Aorta (tissue), 5 donors: ENCODE measurements at regions not wholly inside any gene's neighbourhood (a gene's known extent, or its start where the extent isn't known, plus 50 kb on each side); places are given as distances from the start of the nearest gene placed in this dataset.

ENCODE experiments used
- ATAC-seq: fragments of 200-7000 bp; cut with Tn5 transposase; one replicate; pipeline ENCODE4 v1.9.1; 2022; ENCODE audit warnings: moderate library complexity; ENCODE audit not compliant: low FRiP score
- DNase-seq, 2 donors: peaks; one replicate each; pipeline ENCODE4 v3.0.0-alpha.2; 2020
- H3K27ac ChIP-seq, 2 donors: one replicate each; pipeline ENCODE4 v1.5.1; 2013; ENCODE audit warnings: low read length in 2 of 2, mild to moderate bottlenecking in 2 of 2, moderate library complexity in 2 of 2, control low read depth in 1 of 2, inconsistent platforms in 1 of 2, low read depth in 1 of 2
- H3K27me3 ChIP-seq, 2 donors: one replicate each; pipeline ENCODE4 v1.6.1; 2013; ENCODE audit warnings: control low read depth in 1 of 2, low read length in 1 of 2, mild to moderate bottlenecking in 1 of 2, moderate library complexity in 1 of 2; ENCODE audit not compliant: insufficient read depth in 2 of 2, control insufficient read depth in 1 of 2
- H3K36me3 ChIP-seq, 2 donors: one replicate each; pipeline ENCODE4 v1.6.1; 2013; ENCODE audit warnings: control low read depth in 1 of 2, low read length in 1 of 2, mild to moderate bottlenecking in 1 of 2; ENCODE audit not compliant: insufficient read depth in 2 of 2, control insufficient read depth in 1 of 2
- H3K4me1 ChIP-seq, 2 donors: one replicate each; pipeline ENCODE4 v1.6.1; 2013; ENCODE audit warnings: low read length in 2 of 2, control low read depth in 1 of 2, mild to moderate bottlenecking in 1 of 2, moderate library complexity in 1 of 2; ENCODE audit not compliant: insufficient read depth in 2 of 2, control insufficient read depth in 1 of 2
- H3K4me3 ChIP-seq, 2 donors: one replicate each; pipeline ENCODE4 v1.5.1; 2013; ENCODE audit warnings: low read length in 2 of 2, control low read depth in 1 of 2, mild to moderate bottlenecking in 1 of 2
- H3K9me3 ChIP-seq: one replicate; pipeline ENCODE4 v1.6.1; 2013; ENCODE audit warnings: mild to moderate bottlenecking, low read length; ENCODE audit not compliant: control insufficient read depth
- WGBS, 2 donors: extraction: QIAGEN DNeasy Blood & Tissue Kit; methylation state at CpG; one replicate each; pipeline ENCODE4 v1.1.7; 2013; 5-methylcytosine and 5-hydroxymethylcytosine counted together
- intact Hi-C, 2 donors: fragments of 100-400 bp; cut with DNase I; formaldehyde crosslinking; loops; one replicate each; pipeline versions ENCODE4 v1.14.2 to v1.15.0; 2022
- donor health status: healthy with polysubstance abuse.
- donor health status: Bipolar disorder and iron deficiency.
- donor health status: DM: no; HTN: no; CAD: no.
- donor health status: DM: no; HTN: no; CAD: no.
- donor health status: DM: yes; HTN: yes; CAD: no.

DNA sequence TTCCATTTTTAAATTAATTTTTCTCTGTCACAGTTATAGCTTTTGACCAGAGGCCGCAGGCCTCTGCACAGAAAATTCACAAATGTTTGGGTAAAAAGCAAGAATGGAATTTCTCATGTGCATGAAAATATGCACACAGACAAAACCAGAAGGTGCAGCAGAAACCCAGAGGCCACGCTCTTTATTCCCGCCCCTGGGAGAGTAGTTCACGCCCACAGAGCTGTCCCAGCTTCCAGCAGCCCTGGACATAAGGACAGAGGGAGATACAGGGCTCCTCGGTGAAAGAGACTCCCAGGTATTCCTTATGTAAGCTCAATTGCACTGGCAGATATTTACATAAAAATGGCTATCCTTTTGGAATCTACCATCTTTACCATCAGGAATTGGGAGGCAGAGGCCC lies 245.2 kb upstream of the NFE2L3 start:
- no peak overlapping the region for H3K4me3 ChIP-seq
- H3K27ac ChIP-seq, result no peak overlapping the region
- no peak for DNase-seq
- 79 to 84% methylated on average over 5 of the region's 5 CpGs for WGBS, 2 donors
- ATAC-seq, result no peak
- no peaks in the 10 kb centered on the region for H3K4me1 ChIP-seq
- intact Hi-C loops, result no loop called here
- H3K27me3 ChIP-seq, result peaks cover 0 to 2% of the 10 kb centered on the region in 2 donors
- no peaks in the 10 kb centered on the region for H3K9me3 ChIP-seq
- no peaks in the 10 kb centered on the region for H3K36me3 ChIP-seq

- no peak for DNase-seq
- no peak for ATAC-seq
- H3K9me3 ChIP-seq, result no peaks in the 10 kb centered on the region
- no peaks in the 10 kb centered on the region for H3K36me3 ChIP-seq
- intact Hi-C loops, result no loop called here
- H3K27ac ChIP-seq, result no peak overlapping the region
- H3K27me3 ChIP-seq, result peaks cover 0 to 1% of the 10 kb centered on the region in 2 donors
- no peaks in the 10 kb centered on the region for H3K4me1 ChIP-seq
- WGBS, 2 donors, result 89 to 96% methylated on average over 7 of the region's 7 CpGs
- H3K4me3 ChIP-seq, result no peak overlapping the region
Measured at GRCh38 chr7:25907214-25907613, 244.8 kb upstream of the NFE2L3 start.

DNA sequence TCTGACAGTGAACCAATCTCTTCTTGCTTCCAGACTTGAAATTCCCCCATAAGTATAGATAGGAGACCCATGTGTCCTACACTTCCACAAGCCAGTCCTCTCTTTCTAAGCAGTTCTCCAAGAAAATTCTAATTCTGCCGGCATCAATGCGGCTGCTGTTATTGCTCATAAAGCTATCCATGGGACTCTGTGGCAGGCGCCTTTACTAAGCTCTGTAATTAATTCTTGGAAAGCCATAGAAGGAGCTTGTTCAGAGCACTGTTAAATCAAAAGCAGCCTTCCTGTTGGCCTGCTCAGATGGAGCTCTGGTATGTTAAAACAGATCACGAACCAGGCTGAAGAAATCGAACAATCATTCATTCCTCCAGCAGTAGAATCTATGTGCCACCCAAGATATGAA lies 244.3 kb upstream of the NFE2L3 start:
- no peaks in the 10 kb centered on the region for H3K9me3 ChIP-seq
- intact Hi-C loops, result no loop called here
- DNase-seq (no peak), ATAC-seq (no peak)
- no peaks in the 10 kb centered on the region for H3K27me3 ChIP-seq
- no peaks in the 10 kb centered on the region for H3K4me1 ChIP-seq
- 88 to 90% methylated on average over 5 of the region's 5 CpGs for WGBS, 2 donors
- no peaks in the 10 kb centered on the region for H3K36me3 ChIP-seq
- no peak overlapping the region for H3K4me3 ChIP-seq
- H3K27ac ChIP-seq, result no peak overlapping the region

- no peak for ATAC-seq
- Histone ChIP-seq H3K4me3 (no peak overlapping the region), H3K4me1 (no peaks in the 10 kb centered on the region), H3K9me3 (no peaks in the 10 kb centered on the region), H3K27ac (no peak overlapping the region), H3K36me3 (no peaks in the 10 kb centered on the region), H3K27me3 (no peaks in the 10 kb centered on the region)
- intact Hi-C loops, result no loop called here
- DNase-seq, result no peak
- WGBS, 2 donors, result 93 to 94% methylated on average over 1 of the region's 1 CpG
Measured at GRCh38 chr7:25908154-25908949, 243.6 kb upstream of the NFE2L3 start.

DNA sequence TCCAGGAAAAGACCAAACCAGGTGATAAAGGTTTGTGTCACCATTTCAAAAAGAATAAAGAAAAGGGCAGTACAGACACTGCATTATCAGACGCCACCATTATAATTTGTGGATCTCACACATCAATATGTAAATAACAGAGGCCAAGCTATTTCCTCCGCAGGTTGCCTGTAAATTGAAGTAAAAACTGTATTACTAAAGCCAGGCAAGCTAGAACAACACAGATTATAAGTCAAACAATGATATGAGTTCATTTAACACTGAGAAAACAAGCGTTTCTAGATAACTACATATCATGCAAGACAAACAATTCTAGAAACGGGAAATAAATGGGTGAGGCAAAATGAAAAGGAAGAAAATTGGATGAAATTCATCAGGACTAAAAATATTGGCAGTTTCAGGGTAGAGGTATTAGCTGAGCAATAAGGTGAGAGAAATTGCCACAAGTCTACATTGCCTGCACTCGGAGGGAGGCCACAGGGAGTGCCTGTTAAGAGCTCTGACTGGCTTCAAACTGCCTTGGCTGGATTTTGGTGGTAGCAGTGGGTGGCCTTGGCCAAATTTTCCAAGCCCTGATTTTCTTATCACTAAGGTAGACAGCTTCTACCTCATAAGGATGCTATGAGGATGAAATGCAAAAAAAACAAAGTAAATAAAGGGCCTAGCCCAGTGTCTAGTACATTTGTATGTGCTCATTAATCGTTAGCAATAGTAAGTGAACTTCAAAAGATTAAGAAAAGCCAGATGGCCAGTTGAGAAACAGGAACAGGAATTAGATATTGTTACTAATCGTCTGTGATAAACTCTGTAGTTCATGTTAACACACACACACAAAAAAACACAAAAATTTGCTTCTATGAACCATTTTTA lies 240.0 kb upstream of the NFE2L3 start:
- ATAC-seq, result no peak
- Histone ChIP-seq H3K27ac (no peak overlapping the region), H3K27me3 (no peaks in the 10 kb centered on the region), H3K36me3 (no peaks in the 10 kb centered on the region), H3K4me1 (no peaks in the 10 kb centered on the region), H3K4me3 (no peak overlapping the region), H3K9me3 (peaks cover 2% of the 10 kb centered on the region)
- intact Hi-C loops, result no loop called here
- DNase-seq, result no peak
- WGBS, 2 donors, result 71 to 79% methylated on average over 7 of the region's 7 CpGs

GRCh38 chr7:25913598-25914224 lies 238.3 kb upstream of the NFE2L3 start:
- DNase-seq, result no peak

DNA sequence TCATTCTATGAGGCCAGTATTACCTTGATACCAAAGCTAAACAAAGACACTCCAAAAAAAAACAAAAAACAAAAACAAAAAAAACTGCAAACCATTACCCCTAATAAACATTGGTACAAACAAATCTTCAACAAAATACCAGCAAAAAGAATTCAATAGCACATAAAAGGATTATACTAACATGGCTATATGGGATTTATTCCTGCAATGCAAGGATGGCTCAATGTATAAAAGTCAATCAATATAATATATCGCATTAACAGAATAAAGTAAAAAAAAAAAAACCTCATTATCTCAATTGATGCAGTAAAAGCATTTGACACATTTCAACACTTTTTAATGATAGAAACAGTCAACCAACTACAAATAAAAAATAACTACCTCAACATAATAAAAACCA lies 233.3 kb upstream of the NFE2L3 start:
- Histone ChIP-seq H3K4me1 (no peaks in the 10 kb centered on the region), H3K9me3 (peaks cover 2% of the 10 kb centered on the region), H3K27ac (no peak overlapping the region), H3K4me3 (no peak overlapping the region), H3K27me3 (peaks cover 0 to 3% of the 10 kb centered on the region in 2 donors), H3K36me3 (no peaks in the 10 kb centered on the region)
- intact Hi-C loops, result no loop called here
- 100% methylated on average over 1 of the region's 1 CpG for WGBS, 2 donors
- no peak for DNase-seq
- no peak for ATAC-seq

More at GRCh38 chr7:25913598-25914224, 238.3 kb upstream of the NFE2L3 start:
- peaks cover 2% of the 10 kb centered on the region for H3K9me3 ChIP-seq
- intact Hi-C loops, result no loop called here
- ATAC-seq, result no peak
- H3K27me3 ChIP-seq, result no peaks in the 10 kb centered on the region
- H3K27ac ChIP-seq, result no peak overlapping the region
- H3K4me1 ChIP-seq, result no peaks in the 10 kb centered on the region
- no peak overlapping the region for H3K4me3 ChIP-seq
- WGBS, 2 donors, result 47 to 50% methylated on average over 6 of the region's 6 CpGs
- no peaks in the 10 kb centered on the region for H3K36me3 ChIP-seq

DNA sequence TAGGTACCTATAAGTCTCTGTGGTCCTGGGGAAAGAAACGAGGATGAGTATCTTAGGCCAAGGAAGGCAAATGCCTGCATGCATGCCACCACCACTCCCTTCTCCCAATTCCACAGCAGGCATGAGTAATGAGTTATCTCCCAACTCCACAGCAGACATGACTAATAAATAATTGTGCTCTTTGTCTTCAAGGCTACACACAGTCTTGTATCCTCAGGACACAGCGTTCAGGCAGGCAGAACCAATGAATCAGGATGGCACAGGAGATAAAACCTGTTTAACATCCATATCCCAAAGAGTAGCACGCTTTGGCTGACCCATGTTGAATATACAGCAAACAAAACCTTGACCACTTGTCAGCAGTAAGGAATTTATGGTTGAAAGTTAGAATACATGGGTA lies 229.7 kb upstream of the NFE2L3 start:
- no peaks in the 10 kb centered on the region for H3K36me3 ChIP-seq
- ATAC-seq (no peak), DNase-seq (no peak)
- no peaks in the 10 kb centered on the region for H3K9me3 ChIP-seq
- 72 to 80% methylated on average over 3 of the region's 3 CpGs for WGBS, 2 donors
- no peaks in the 10 kb centered on the region for H3K4me1 ChIP-seq
- intact Hi-C loops, result no loop called here
- peaks cover 0 to 4% of the 10 kb centered on the region in 2 donors for H3K27me3 ChIP-seq
- H3K27ac ChIP-seq, result no peak overlapping the region
- no peak overlapping the region for H3K4me3 ChIP-seq
